Right ventricle myocardium superior (tissue), 1 donor: ENCODE measurements at regions not wholly inside any gene's neighbourhood (a gene's known extent, or its start where the extent isn't known, plus 50 kb on each side); places are given as distances from the start of the nearest gene placed in this dataset.
A peak's percentile ranks its signal among the peaks of the same experiment; 100 is the strongest.

Source experiments
- ATAC-seq: fragments of 200-7000 bp; cut with Tn5 transposase; one replicate; pipeline ENCODE4 v1.9.1; 2020; ENCODE audit warnings: mild to moderate bottlenecking; ENCODE audit not compliant: poor library complexity
- DNase-seq: peaks from one replicate; pipeline ENCODE4 v3.0.0-alpha.2; 2020
- intact Hi-C: fragments of 100-400 bp; cut with DNase I; formaldehyde crosslinking; loops from one replicate; pipeline ENCODE4 v1.11.2; 2022
- donor health status: DM: no; HTN: yes; CAD: no; lungs with severe emphysema.

GRCh38 chr10:32120147-32120546 is 63.9 kb upstream of the KIF5B start:
- intact Hi-C loops, result no loop called here
- ATAC-seq (no peak), DNase-seq (no peak)

GRCh38 chr10:32114508-32114907 is 58.3 kb upstream of the KIF5B start:
- intact Hi-C loops, result no loop called here
- ATAC-seq, result no peak
- DNase-seq, result no peak

- intact Hi-C loops, result no loop called here
- peak; percentile 46 for ATAC-seq
Observed at GRCh38 chr10:32112055-32112454, 55.8 kb upstream of the KIF5B start.

GRCh38 chr10:32111585-32111984 is 55.4 kb upstream of the KIF5B start:
- ATAC-seq (no peak), DNase-seq (no peak)
- intact Hi-C loops, result no loop called here

More at GRCh38 chr10:32112055-32112454, 55.8 kb upstream of the KIF5B start:
- DNase-seq, result no peak

- ATAC-seq, result no peak
- no peak for DNase-seq
- intact Hi-C loops, result no loop called here
Observed at GRCh38 chr10:32110790-32111189, 54.6 kb upstream of the KIF5B start.

GRCh38 chr10:32109603-32110002 is 53.4 kb upstream of the KIF5B start:
- intact Hi-C loops, result no loop called here
- no peak for DNase-seq
- ATAC-seq, result no peak
